ENCODE measurements at regions not wholly inside any gene's neighbourhood (a gene's known extent, or its start where the extent isn't known, plus 50 kb on each side); places are given as distances from the start of the nearest gene placed in this dataset.

DNA sequence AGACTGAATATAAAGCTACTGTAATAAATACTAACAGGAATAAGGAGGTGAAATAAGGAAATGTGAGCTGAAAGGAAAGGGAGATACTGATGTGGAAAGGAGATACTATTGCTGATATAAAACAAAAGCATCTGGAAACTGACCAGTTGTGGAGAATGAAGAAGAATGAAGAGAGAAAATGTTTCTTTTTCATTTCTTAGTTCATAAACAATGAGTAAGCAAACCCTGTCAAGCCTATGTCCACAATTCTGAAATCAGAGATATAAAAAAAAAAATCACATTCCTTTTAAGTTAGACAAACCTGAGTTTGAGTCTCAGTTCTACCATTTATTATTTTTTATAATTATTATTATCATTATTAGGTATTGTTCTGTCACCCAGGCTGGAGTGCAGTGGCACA is 121.6 kb upstream of the GJE1 start:
- TF ChIP-seq, protein P1, sequence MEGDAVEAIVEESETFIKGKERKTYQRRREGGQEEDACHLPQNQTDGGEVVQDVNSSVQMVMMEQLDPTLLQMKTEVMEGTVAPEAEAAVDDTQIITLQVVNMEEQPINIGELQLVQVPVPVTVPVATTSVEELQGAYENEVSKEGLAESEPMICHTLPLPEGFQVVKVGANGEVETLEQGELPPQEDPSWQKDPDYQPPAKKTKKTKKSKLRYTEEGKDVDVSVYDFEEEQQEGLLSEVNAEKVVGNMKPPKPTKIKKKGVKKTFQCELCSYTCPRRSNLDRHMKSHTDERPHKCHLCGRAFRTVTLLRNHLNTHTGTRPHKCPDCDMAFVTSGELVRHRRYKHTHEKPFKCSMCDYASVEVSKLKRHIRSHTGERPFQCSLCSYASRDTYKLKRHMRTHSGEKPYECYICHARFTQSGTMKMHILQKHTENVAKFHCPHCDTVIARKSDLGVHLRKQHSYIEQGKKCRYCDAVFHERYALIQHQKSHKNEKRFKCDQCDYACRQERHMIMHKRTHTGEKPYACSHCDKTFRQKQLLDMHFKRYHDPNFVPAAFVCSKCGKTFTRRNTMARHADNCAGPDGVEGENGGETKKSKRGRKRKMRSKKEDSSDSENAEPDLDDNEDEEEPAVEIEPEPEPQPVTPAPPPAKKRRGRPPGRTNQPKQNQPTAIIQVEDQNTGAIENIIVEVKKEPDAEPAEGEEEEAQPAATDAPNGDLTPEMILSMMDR (IDR thresholded peaks at IDR 0.05; ENCODE audit: poor library complexity, severe bottlenecking) = no peak
- TF ChIP-seq EZH2 (IDR thresholded peaks at IDR 0.05; ENCODE audit: borderline replicate concordance, insufficient read depth, low read length, poor library complexity, severe bottlenecking) (no peak), POLR2AphosphoS5 (IDR thresholded peaks at IDR 0.05) (no peak), TAF1 (IDR thresholded peaks at IDR 0.05; ENCODE audit: low read depth) (no peak), RAD21 (conservative IDR thresholded peaks at IDR 0.05) (no peak)
- TF ChIP-seq, protein P2, sequence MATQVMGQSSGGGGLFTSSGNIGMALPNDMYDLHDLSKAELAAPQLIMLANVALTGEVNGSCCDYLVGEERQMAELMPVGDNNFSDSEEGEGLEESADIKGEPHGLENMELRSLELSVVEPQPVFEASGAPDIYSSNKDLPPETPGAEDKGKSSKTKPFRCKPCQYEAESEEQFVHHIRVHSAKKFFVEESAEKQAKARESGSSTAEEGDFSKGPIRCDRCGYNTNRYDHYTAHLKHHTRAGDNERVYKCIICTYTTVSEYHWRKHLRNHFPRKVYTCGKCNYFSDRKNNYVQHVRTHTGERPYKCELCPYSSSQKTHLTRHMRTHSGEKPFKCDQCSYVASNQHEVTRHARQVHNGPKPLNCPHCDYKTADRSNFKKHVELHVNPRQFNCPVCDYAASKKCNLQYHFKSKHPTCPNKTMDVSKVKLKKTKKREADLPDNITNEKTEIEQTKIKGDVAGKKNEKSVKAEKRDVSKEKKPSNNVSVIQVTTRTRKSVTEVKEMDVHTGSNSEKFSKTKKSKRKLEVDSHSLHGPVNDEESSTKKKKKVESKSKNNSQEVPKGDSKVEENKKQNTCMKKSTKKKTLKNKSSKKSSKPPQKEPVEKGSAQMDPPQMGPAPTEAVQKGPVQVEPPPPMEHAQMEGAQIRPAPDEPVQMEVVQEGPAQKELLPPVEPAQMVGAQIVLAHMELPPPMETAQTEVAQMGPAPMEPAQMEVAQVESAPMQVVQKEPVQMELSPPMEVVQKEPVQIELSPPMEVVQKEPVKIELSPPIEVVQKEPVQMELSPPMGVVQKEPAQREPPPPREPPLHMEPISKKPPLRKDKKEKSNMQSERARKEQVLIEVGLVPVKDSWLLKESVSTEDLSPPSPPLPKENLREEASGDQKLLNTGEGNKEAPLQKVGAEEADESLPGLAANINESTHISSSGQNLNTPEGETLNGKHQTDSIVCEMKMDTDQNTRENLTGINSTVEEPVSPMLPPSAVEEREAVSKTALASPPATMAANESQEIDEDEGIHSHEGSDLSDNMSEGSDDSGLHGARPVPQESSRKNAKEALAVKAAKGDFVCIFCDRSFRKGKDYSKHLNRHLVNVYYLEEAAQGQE (IDR thresholded peaks at IDR 0.05; ENCODE audit: borderline replicate concordance) = no peak

Measured in neural cell (in vitro differentiated cells).